Stimulated activated CD4-positive, alpha-beta T cell treated with anti-CD3 and anti-CD28 coated beads, Interleukin-4, amount 100 ng/mL, for 1 hour (primary cell): ENCODE measurements at regions not wholly inside any gene's neighbourhood (a gene's known extent, or its start where the extent isn't known, plus 50 kb on each side); places are given as distances from the start of the nearest gene placed in this dataset.
"Not testable (repeated sequence)": the region's sequence is repeated elsewhere in the genome, so short reads cannot be mapped to it uniquely, and the experiment has no call there.

Source experiments
- DNase-seq: peaks from one replicate; pipeline ENCODE4 v3.0.0-alpha.2; 2020

DNA sequence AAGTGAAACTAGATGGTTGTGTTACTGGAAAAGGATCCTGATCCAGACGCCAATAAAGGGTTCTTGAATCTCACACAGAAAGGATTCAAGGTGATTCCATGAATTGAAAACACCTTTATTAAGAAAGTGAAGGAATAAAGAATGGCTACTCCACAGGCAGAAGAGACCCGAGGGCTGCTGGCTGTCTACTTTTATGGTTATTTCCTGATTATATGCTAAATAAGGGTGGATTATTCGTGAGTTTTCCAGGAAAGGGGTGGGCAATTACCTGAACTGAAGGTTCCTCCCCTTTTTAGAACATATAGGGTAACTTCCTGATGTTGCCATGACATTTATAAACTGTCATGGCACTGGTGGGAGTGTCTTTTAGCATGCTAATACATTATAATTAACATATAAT is 50.9 kb upstream of the WARS2 start:
- DNase-seq, result no peak

- DNase-seq, result no peak
Observed at GRCh38 chr1:119204197-119204960, 63.9 kb upstream of the WARS2 start.

GRCh38 chr1:119204961-119205357 is 64.5 kb upstream of the WARS2 start:
- DNase-seq, result no peak

DNA sequence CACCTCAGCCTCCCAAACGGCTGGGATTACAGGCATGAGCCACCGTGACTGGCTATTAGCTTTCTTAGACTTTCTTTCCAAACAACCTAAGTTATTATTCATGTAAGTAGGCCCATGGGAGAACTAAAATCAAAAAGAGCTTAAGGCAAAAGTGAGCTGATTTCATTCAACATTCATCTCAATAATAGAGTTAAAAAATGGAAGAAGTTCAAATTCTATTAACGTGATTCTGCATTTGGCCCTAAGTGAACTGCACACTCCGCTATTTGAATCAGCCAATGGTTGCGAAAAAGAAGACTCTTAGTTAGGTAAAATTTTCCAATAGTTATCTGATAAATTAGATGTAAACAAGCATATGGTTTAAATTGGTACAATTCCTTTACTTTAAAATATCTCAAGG is 68.6 kb upstream of the WARS2 start:
- DNase-seq, result no peak

DNA sequence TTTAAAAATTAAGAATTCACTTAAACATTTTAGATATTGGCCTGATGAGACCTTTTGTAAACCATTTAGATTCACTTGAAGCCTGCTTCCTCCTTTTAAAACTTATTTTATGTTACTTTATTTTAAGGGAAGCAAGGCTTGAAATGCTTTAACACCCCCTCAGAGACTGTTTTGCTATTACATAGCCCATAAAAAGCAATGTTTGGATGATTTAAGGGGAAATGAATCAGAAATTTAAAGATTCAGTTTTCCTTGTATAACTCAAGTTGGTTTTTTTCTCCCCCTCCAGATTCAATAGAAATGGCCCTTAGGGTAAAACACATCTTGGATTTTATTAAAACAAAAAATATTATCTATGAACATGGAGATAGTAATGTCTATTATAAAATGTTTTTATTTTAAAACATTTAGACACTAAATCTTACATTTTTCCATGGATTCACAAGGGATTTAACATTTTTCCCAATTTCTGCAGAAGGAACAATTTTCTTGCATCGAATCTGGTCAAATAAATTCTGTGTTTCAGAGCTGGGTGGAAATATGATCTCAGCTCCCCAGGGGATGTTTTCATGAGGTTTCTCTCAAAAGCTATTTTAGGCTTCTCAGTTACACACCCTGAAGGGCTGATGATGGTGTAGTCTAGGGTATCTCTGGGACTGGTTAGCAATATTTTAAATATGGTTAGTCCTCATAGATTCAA is 69.3 kb upstream of the WARS2 start:
- no peak for DNase-seq

DNA sequence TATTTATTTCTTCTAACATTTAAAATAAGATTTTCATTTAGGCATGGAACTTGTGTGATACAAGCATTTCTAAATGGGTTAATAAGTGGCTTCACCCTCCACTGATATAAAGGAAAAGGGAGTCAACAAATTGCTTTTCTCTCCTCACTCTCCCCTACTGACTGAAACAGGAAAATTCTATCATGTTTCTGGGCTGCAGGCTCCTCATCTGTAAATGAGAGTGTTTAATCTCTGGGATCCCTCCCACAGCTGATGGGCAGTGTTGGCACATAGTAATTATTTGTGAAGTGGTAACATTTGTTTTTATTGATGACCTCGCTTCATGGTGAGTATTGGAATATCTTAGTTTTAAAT is 69.8 kb upstream of the WARS2 start:
- DNase-seq, result no peak

DNA sequence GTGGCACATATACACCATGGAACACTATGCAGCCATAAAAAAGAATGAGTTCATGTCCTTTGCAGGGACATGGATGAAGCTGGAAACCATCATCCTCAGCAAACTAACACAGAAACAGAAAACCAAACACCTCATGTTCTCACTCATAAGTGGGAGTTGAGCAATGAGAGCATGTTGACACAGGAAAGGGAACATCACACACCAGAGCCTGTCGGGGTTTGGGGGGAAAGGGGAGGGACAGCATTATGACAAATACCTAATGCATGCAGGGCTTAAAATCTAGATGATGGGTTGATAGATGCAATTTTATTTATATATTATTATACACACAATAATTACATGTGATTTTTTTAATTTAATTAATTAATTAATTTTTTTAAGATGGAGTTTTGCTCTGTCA is 72.8 kb upstream of the WARS2 start:
- DNase-seq, result not testable (repeated sequence)

DNA sequence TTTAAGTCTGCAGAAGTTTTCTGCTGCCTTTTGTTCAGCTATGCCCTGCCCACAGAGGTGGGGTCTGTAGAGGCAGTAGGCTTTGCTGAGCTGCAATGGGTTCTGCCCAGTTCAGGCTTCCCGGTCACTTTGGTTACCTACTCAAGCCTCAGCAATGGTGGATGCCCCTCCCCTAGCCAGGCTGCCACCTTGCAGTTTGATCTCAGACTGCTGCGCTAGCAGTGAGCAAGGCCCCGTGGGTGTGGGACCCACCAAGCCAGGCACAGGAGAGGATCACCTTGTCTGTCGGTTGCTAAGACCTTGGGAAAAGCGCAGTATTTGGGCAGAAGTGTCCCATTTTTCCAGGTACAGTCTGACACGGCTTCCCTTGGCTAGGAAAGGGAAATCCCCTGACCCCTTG is 74.5 kb upstream of the WARS2 start:
- DNase-seq, result not testable (repeated sequence)

- DNase-seq, result no peak
Observed at GRCh38 chr1:119217309-119217828, 76.9 kb upstream of the WARS2 start.

GRCh38 chr1:119219711-119220110 is 79.3 kb upstream of the WARS2 start:
- no peak for DNase-seq

DNA sequence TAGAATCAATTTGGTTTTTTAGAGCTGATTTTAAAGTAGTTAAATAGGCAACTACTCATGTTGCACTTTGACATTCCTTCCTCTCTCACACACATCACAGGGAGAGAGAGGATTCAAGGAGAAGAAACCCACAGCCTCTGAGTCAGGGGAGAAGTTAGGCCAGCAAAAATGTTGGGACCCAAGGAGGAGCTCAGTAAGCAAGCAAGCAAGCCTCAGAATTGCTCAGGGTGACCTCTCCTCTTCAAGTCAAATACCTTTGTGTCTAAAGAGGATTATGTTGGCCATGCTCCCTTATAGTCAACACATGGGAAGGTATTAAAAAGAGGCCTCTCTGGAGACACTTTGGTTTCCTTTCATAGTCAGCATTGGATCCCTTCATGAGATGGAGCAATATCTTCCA is 80.5 kb upstream of the WARS2 start:
- DNase-seq, result no peak

DNA sequence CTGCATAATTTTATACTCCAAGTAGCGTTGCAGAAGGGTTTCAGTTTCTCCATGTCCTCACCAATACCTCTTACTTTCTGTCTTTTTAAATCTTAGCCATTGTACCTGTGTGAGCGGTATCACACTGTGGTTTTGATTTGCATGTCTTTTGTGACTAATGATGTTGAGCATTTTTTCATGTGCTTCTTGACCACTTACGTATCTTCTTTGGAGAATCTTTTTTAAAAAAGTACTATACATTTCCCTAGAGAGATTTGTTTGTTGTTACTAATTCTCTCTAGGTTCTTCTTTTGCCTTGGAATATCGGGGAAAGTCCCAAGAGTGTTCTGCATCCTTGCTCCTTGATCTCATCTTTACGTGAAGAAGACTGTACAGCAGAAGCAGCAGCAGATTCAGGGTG is 81.8 kb upstream of the WARS2 start:
- no peak for DNase-seq

DNA sequence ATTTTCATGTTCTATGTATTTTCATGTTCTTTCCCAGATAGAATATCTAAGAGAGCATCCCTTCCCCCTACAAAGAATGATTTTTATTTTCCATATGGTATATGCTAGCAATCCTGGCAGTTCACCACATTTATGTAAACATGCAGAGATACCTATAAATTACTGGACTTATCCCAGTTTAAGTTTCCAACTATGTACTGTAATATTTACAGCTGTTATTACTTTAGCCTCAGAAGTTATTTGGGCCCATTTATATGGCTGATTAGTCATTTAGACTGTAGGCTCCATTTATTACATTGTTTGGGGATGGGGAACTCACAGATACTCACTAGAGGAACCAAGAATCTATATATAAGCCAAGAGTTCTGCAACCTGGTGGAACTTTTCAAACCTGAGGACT is 84.8 kb upstream of the WARS2 start:
- no peak for DNase-seq

DNA sequence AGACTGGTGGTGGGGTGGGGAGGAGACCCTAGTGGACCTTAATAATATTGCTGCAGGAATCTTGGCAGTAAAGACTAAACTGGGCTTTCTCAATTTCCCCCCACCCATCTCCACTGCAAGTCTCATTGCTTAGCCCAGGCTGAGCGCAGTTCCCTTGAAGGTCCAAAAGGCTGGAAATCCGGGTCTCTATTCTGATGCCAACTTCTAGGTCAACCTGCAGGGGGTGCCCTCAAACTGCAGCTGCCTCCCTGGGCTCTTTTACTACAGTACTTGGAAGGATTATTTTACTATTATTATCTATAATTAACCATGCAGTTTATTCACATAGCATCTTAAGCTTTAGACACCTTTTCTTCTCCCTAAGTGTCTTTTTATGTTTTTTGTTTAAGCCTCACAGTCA is 85.4 kb upstream of the WARS2 start:
- no peak for DNase-seq

DNA sequence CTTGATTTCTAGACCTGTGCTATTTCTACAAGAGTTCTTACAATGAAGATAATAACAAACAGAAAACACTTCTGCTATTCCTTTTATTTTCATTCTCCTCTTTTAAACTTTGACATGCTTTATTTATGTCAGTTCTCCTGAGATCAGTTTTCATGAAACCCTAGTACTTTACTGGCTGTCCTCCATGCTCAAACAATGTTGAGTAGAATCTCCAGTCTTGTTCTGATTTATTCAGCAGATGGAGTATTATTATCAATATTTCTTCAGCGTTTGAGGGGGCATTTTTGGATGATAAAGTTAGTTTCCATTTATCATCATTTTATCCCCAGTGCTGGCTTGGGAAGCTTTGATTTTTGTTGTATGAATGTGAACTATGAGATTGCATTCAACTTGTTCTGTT is 85.9 kb upstream of the WARS2 start:
- no peak for DNase-seq

DNA sequence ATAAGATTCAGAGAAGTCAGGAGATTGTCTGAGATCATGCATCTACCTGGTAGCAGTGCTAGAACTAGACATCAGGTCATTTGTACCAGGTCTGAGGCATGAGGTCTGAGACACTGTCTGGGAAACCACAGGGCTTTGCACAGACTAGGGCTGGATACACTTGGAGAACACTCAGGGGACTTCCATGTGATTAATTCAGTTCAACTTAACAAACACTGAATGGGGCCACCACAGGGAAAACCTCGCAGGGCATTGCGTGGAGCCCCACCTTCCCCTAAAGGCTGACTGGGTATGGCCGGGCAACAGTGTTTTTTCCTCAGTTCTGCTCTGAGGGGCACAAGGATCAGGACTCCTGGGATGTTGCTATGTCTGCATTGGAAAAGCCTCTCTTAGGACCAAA is 86.5 kb upstream of the WARS2 start:
- DNase-seq, result no peak

GRCh38 chr1:119227456-119227855 is 87.0 kb upstream of the WARS2 start:
- DNase-seq, result no peak

- DNase-seq, result no peak
Observed at GRCh38 chr1:119228335-119229080, 88.1 kb upstream of the WARS2 start.

DNA sequence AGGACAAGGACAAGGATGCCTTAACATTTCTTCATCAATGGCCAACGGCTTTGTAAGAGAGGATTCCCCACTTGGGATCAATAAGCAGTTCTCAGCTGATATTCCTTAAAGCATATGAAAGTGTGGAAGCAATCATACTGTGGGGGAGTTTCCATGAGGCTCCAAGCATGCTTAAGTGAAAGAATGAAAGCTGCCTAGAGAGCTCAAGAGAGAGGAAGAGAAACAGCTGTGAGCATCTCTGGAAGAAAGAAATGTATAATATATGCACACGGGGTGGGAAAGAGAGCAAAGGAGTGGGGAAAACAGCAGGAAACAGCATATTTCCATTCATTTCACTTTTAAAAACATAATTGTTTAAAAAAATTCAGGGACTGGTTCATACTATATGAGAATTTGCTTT is 94.7 kb upstream of the WARS2 start:
- no peak for DNase-seq

DNA sequence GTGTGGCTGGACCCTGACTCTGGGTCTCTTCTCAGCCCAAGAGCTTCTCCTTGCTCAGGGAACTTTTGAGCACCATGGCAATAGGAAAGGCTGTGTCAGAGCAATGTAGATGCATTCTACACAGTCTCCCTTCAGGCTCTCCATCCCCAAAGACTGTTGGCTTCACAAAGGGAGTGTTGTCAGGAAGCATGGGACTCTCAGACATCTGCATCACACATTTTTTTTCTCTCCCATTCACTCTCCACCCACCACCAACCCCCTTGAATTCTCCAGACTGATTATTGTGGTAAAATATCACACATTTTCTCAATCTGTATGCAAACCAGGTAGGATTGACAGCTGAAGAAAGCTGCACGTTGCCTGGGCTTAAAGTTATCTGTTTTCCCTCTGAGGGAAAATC is 105.4 kb upstream of the WARS2 start:
- no peak for DNase-seq

DNA sequence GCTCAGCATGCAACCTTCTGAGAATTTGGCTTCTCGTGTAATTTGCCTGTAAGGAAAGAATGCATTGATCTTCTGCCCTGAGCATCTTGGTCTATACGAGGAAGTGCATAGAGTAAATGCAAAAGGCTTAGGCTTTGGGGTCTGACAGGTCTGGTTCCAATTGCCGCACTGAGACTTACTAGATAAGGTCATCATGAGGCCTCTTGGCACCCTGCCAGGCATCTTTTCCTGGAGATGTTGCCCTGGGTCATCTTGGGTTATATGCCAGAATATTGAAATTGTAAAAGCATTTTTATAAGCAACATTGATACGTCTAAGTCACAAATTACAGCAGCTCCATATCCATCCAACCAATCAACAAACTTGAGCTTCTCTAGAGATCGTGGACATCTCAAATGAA is 108.8 kb upstream of the WARS2 start:
- no peak for DNase-seq

GRCh38 chr1:119250299-119250698 is 109.8 kb upstream of the WARS2 start:
- DNase-seq, result no peak

DNA sequence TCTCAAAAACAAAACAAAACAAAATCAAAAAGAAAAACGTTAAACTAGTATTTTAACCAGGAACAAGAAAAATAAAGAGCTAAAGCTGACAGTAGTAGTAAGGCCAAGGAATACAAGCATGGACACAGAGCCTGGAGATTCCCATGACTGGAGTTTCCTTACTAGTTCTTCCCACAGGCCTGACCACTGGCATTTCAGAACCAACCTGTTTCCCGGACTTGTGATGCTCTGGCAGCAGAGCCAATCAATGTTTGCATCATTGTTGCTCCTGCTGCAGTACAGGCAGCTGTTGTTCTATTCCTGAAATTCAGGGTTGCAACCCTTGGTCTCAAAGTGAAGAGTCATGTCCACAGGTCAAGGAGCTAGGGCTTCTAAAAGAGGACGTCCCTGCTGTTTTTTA is 111.3 kb upstream of the WARS2 start:
- no peak for DNase-seq

- no peak for DNase-seq
Observed at GRCh38 chr1:119253366-119253765, 112.9 kb upstream of the WARS2 start.
